ENCODE measurements at regions not wholly inside any gene's neighbourhood (a gene's known extent, or its start where the extent isn't known, plus 50 kb on each side); places are given as distances from the start of the nearest gene placed in this dataset.

DNA sequence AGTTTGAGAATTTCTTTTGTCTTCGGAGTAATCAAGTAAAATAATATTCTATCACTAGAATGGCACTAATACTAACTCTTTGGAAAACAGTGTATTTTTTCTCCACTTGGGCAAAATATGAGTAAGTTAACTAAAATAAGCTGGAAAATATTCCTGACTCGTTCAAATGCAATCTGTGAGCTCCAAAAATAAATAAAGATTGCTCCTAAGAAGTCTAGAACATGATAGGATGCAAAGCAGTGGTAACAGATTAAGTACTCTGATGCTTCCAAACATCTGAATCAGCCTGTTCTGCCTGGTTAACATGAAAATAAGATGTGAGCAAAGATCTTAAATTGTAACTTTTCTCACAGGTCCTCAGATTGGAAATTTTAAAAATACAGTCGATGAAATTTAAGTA lies 285.1 kb upstream of the ID4 start (continued):
- TF ChIP-seq, protein P1, sequence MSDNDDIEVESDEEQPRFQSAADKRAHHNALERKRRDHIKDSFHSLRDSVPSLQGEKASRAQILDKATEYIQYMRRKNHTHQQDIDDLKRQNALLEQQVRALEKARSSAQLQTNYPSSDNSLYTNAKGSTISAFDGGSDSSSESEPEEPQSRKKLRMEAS (IDR thresholded peaks at IDR 0.05; ENCODE audit: low read depth, low read length) = no peak
- TF ChIP-seq POLR2A (IDR thresholded peaks at IDR 0.05; ENCODE audit: low read depth, low read length) = no peak
- TF ChIP-seq, protein P2, sequence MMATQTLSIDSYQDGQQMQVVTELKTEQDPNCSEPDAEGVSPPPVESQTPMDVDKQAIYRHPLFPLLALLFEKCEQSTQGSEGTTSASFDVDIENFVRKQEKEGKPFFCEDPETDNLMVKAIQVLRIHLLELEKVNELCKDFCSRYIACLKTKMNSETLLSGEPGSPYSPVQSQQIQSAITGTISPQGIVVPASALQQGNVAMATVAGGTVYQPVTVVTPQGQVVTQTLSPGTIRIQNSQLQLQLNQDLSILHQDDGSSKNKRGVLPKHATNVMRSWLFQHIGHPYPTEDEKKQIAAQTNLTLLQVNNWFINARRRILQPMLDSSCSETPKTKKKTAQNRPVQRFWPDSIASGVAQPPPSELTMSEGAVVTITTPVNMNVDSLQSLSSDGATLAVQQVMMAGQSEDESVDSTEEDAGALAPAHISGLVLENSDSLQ (IDR thresholded peaks at IDR 0.05) = no peak
- TF ChIP-seq TAF1 (IDR thresholded peaks at IDR 0.05; ENCODE audit: borderline replicate concordance, low read depth, low read length) = no peak
- no peak for TF ChIP-seq RCOR1 (conservative IDR thresholded peaks at IDR 0.05; ENCODE audit: low read depth, low read length)
- TF ChIP-seq, protein P3, sequence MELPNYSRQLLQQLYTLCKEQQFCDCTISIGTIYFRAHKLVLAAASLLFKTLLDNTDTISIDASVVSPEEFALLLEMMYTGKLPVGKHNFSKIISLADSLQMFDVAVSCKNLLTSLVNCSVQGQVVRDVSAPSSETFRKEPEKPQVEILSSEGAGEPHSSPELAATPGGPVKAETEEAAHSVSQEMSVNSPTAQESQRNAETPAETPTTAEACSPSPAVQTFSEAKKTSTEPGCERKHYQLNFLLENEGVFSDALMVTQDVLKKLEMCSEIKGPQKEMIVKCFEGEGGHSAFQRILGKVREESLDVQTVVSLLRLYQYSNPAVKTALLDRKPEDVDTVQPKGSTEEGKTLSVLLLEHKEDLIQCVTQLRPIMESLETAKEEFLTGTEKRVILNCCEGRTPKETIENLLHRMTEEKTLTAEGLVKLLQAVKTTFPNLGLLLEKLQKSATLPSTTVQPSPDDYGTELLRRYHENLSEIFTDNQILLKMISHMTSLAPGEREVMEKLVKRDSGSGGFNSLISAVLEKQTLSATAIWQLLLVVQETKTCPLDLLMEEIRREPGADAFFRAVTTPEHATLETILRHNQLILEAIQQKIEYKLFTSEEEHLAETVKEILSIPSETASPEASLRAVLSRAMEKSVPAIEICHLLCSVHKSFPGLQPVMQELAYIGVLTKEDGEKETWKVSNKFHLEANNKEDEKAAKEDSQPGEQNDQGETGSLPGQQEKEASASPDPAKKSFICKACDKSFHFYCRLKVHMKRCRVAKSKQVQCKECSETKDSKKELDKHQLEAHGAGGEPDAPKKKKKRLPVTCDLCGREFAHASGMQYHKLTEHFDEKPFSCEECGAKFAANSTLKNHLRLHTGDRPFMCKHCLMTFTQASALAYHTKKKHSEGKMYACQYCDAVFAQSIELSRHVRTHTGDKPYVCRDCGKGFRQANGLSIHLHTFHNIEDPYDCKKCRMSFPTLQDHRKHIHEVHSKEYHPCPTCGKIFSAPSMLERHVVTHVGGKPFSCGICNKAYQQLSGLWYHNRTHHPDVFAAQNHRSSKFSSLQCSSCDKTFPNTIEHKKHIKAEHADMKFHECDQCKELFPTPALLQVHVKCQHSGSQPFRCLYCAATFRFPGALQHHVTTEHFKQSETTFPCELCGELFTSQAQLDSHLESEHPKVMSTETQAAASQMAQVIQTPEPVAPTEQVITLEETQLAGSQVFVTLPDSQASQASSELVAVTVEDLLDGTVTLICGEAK (IDR thresholded peaks at IDR 0.05; ENCODE audit: borderline replicate concordance) = no peak

DNA sequence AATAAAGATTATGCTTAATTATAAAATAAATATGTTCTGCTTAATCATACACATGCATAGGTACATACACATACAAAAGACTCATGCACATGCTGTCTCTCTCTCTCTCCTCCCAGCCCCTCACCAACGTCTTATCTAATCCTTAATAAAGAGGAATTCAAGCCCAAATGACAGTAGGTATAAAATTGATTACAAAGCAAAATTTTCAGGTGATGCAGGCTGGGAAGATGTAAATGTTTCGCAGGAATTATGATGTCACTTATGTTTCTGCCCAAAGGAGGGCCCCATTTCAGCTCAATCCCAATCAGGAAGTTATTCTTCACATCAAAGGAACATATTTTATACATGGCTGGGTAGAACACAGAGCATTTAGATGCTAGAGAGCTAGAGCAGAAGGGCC lies 284.6 kb upstream of the ID4 start:
- FAIRE-seq (no peak), DNase-seq (ENCODE audit: low read depth, low spot score) (no peak), ATAC-seq (no peak)
- SMC1A ChIA-PET (ENCODE audit: uncharacterized antibody, unreplicated experiment) = no interaction called here
- 0% methylated on average over 2 of the region's 2 CpGs for WGBS (ENCODE audit: insufficient coverage, insufficient replicate concordance, low lambda C conversion rate, missing lambda C conversion rate)
- Histone ChIP-seq H3K27ac (ENCODE audit: control insufficient read depth, insufficient read depth) (no peak overlapping the region), H3K9me3 (replicated peaks; ENCODE audit: control insufficient read depth, insufficient read depth, low read length) (no peaks in the 10 kb centered on the region), H3K4me1 (ENCODE audit: control insufficient read depth, insufficient read depth, low read length) (no peaks in the 10 kb centered on the region), H3K36me3 (ENCODE audit: control insufficient read depth in 2 of 2, insufficient read depth in 2 of 2, low read length in 1 of 2) (no peaks in the 10 kb centered on the region), H3K4me2 (ENCODE audit: control insufficient read depth, insufficient read depth) (no peak overlapping the region), H2AFZ (ENCODE audit: control insufficient read depth, low read depth, low read length) (no peak overlapping the region), H3K9ac (ENCODE audit: control insufficient read depth, insufficient read depth, low read length) (no peak overlapping the region), H4K20me1 (ENCODE audit: control insufficient read depth, insufficient read depth) (no peaks in the 10 kb centered on the region), H3K4me3 (no peak overlapping the region), H3K79me2 (ENCODE audit: control insufficient read depth, insufficient read depth, low read length) (no peaks in the 10 kb centered on the region), H3K27me3 (replicated peaks in 1 of 2; ENCODE audit: control insufficient read depth in 2 of 2, insufficient read depth in 2 of 2, low read length in 1 of 2) (no peaks in the 10 kb centered on the region)
- intact Hi-C loops (cut with micrococcal nuclease; ENCODE audit: unreplicated experiment) (no loop called here), in situ Hi-C loops (cut with MboI) (no loop called here)
- RAD21 ChIA-PET (ENCODE audit: unreplicated experiment) = no interaction called here
- BruUV-seq (replicated peaks) = no TSS peak
- POLR2A ChIA-PET = no interaction called here
- CTCF ChIA-PET = no interaction called here
- no peak for TF ChIP-seq MEF2A (IDR thresholded peaks at IDR 0.05; ENCODE audit: insufficient read depth, low read depth, low read length)
- TF ChIP-seq BMI1 (IDR thresholded peaks at IDR 0.05; ENCODE audit: borderline replicate concordance) = no peak
- TF ChIP-seq, protein P4, sequence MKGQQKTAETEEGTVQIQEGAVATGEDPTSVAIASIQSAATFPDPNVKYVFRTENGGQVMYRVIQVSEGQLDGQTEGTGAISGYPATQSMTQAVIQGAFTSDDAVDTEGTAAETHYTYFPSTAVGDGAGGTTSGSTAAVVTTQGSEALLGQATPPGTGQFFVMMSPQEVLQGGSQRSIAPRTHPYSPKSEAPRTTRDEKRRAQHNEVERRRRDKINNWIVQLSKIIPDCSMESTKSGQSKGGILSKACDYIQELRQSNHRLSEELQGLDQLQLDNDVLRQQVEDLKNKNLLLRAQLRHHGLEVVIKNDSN (IDR thresholded peaks at IDR 0.05; ENCODE audit: borderline replicate concordance, extremely low read length, insufficient read depth, low read depth, low read length) = no peak
- TF ChIP-seq, protein P5, sequence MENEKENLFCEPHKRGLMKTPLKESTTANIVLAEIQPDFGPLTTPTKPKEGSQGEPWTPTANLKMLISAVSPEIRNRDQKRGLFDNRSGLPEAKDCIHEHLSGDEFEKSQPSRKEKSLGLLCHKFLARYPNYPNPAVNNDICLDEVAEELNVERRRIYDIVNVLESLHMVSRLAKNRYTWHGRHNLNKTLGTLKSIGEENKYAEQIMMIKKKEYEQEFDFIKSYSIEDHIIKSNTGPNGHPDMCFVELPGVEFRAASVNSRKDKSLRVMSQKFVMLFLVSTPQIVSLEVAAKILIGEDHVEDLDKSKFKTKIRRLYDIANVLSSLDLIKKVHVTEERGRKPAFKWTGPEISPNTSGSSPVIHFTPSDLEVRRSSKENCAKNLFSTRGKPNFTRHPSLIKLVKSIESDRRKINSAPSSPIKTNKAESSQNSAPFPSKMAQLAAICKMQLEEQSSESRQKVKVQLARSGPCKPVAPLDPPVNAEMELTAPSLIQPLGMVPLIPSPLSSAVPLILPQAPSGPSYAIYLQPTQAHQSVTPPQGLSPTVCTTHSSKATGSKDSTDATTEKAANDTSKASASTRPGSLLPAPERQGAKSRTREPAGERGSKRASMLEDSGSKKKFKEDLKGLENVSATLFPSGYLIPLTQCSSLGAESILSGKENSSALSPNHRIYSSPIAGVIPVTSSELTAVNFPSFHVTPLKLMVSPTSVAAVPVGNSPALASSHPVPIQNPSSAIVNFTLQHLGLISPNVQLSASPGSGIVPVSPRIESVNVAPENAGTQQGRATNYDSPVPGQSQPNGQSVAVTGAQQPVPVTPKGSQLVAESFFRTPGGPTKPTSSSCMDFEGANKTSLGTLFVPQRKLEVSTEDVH (IDR thresholded peaks at IDR 0.05; ENCODE audit: low read depth, partially characterized antibody) = no peak
- no peak for TF ChIP-seq NBN (IDR thresholded peaks at IDR 0.05)
- TF ChIP-seq EGR1 (IDR thresholded peaks at IDR 0.05; ENCODE audit: borderline replicate concordance in 1 of 2, low read depth in 2 of 2, low read length in 2 of 2) = no peak
- no peak for TF ChIP-seq CBX3 (IDR thresholded peaks at IDR 0.05; ENCODE audit: borderline replicate concordance, low read depth)
- no peak for TF ChIP-seq SMC3 (IDR thresholded peaks at IDR 0.05; ENCODE audit: borderline replicate concordance, low read length)
- no peak for TF ChIP-seq SREBF2 (IDR thresholded peaks at IDR 0.05; ENCODE audit: low read length)

All from GM12878 (cell line).